Activated CD4-positive, alpha-beta T cell treated with anti-CD3 and anti-CD28 coated beads, Interleukin-2, amount 50 U/mL, for 1 hour (primary cell): ENCODE measurements at regions not wholly inside any gene's neighbourhood (a gene's known extent, or its start where the extent isn't known, plus 50 kb on each side); places are given as distances from the start of the nearest gene placed in this dataset.
"Not testable (repeated sequence)": the region's sequence is repeated elsewhere in the genome, so short reads cannot be mapped to it uniquely, and the experiment has no call there.

ENCODE experiments used
- DNase-seq: peaks from one replicate; pipeline ENCODE4 v3.0.0-alpha.2; 2020

DNA sequence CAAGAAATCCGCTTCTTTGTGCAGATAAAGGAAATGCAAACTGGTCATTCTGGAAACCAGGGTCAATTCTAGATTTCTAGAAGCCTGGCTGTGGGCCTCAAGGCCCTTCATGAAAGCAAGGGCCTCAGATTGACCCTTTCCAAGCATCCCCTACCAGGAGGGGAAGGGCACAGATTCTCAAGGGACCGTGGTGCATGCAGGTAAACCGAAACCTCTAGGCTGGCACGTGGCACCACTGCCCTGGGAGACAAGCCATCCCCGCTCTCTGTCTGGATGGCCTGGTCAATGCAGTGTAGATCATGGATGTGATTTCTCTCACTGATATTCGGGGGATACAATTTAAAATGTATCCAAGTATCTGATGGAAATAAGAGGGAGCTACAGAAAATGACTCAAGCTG is 69.4 kb downstream of the TOMM20 start:
- DNase-seq: no peak

- DNase-seq: no peak
Observed at GRCh38 chr1:235058695-235059094, 69.9 kb downstream of the TOMM20 start.

DNA sequence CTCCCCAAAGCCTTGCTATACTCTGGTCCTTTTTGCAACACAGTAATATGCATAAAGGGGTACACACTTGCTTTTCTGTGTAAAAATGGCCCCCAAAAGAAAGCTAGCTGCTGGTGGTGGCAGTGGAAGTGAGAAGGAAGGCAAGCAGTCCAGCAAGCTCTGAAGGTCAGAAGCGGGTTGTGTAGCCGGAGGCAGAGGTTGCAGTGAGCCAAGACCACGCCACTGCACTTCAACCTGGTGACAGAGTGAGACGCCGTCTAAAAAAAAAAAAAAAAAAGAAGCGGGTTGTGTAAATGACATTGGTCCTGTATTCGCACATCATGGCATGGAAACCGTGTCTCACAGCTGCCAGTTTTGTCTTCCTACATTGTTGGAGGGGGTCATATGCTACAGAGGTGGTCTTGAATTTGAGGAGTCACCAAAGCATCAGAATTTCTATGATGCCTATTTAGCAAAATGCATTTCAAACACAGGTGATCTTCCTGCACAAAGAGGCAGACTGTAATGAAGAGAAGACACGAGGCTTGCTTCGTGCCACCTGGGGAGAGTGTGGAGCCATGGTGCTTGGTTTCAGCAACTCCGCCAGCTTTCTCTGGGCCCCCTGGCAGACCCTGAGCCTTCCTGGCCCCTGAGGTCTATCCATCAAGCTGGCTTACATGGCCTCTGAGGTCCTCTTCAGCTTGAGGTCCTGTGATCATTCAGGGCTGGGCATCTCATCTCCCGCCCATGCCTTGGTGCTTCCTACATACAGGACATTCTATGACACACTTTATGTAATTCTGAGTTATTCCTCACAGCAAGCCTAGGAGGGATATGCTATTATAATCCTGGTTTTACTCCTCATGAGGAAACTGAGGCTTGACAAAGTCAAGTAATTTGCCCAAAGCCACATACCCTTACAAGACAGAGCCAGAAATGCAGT is 71.0 kb downstream of the TOMM20 start:
- DNase-seq: no peak

DNA sequence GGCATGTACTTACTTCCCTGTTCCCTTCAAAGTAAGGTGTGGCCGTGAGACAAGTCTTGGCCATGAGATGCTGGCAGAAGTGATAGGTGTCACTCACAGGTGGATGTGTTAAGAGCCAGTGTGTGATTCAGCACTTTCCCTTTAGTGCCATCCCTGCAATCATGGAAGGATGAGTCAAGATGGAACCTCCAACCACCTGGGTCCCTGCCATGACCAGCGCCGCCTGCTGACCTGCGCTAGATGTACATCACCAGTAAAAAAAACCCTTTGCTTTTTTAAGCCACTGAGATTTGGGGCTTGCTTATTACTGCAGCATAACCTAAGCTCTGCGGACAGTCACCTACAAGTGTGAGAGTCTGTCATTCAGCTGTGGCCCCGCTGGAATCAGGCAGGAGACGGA is 71.7 kb downstream of the TOMM20 start:
- no peak for DNase-seq

- DNase-seq: no peak
Observed at GRCh38 chr1:235054936-235055335, 73.7 kb downstream of the TOMM20 start.

DNA sequence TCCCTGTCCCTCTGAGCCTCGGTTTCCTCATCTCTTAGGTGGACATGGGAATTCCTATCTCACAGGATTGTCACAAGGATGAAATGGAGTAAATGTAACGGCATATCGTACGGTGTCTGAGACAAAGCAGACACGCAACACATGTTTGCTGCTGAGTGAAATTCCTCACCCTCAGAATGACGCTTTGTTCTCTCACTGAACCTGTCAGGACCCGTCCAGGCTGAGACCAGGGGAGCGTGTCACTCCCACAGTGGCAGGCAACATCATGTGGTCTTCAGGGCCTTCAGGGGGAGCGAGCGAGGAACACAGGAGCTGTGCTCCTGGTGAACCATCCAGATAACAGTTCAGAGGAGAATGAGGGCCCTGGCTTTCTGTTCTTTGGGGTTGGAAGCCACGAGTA is 74.2 kb downstream of the TOMM20 start:
- DNase-seq: no peak

GRCh38 chr1:235052067-235053008 is 76.3 kb downstream of the TOMM20 start:
- no peak for DNase-seq

- no peak for DNase-seq
Observed at GRCh38 chr1:235051521-235051920, 77.1 kb downstream of the TOMM20 start.

GRCh38 chr1:235050911-235051360 is 77.7 kb downstream of the TOMM20 start:
- no peak for DNase-seq

- DNase-seq: not testable (repeated sequence)
Observed at GRCh38 chr1:235049716-235050378, 78.8 kb downstream of the TOMM20 start.

DNA sequence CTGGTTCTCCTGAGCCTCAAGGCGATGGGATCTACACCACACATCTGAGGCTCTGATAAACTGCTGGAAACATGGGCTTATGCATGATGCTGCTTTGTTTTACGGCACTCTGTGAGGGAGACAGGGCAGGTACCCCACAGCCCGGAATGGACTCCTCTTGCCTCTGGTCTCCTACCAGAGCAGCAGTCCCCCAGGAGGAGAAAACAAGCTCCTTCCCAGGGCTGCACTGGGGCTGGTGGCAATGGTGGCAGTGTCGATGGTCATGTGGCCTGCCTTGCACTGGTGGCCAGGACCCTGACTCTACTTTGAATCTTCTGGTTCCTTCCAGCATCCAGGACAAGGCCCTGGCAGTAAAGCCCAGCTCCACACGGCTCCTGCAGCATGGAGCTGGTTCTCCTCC is 79.4 kb downstream of the TOMM20 start:
- no peak for DNase-seq

DNA sequence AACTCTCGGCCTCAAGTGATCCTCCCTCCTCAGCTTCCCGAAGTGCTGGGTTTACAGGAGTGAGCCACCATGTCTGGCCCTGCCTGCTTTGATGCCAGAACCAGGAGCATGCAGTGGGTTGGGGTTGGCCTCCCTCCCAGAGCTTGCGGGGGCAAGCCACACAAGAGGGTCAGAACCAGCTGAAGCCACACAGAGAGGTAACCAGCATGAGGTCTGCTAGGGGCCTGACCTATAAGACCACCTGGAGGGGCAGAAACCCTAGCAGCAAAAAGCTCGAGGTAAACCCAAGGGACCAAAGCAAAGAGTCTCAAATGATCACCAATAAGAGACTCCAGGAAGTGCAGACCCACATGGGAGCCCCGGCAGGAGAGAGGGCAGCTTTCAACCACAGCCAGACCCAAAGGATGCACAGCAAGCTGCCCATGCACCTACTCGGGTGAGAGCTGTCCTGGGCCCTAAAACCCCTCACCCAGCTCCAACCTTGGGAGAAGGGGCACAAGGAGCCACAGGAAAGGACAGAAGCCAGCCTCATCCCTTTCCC is 81.2 kb downstream of the TOMM20 start:
- DNase-seq: no peak

DNA sequence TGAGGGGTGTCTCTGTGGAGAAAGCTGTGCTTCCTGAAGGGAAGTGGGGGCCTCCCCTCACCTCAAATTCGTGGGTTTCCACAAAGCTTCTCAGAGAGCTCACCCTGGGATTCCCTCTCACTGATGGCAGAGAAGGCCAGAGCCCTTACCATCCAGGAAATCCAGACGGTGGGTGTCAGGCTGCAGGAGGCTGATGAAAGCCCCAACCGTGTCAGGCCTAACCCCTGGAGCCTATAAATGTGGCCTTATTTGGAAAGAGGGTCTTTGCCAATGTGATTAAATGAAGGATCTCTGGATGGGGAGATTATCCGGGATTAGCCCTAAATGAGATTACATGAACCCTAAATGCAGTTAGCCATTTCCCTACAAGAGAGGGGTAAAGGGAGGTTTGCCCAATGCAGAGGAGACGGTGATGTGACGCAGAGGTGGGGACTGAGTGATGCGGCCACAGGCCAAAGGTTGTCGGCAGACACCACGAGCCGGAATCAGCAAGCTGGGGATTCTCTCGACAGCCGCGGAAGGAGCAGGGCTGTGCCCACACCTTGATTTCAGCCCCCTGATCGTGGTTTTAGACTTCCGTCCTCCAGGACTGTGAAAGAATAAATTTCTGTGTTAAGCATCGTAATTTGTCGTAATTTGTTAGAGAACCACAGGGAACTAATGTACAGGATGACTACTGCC is 82.6 kb downstream of the TOMM20 start:
- no peak for DNase-seq

DNA sequence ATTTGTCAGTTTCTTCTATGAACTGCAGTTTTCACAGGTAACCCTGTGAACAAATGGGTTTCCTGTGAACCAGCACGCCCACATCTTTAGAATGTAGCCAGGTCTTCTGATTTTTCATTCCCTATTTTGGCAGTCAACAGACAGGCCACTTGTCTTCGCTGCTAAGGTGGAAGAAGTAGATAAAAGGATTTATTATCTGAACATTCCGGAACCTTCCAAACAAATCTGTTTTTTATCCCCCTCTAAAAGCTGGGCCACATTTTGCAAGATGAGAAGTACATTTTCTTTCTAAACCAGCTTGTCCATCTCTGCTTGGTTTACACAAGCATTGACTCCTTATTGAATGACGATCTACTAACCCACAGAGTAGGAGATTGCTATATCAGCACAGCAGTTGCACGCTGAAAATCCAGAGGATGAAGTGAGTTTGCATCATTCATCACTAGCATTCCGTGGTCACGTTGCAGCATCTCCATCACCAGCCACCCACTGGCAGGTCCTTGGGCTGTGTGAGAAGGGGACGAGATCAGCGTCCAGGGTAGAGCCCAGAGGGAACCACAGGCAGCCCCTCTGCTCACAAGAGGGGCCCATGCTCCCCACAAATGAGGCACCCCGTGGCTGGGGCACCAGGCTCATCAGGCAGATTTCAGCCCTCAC is 83.5 kb downstream of the TOMM20 start:
- DNase-seq: no peak

GRCh38 chr1:235043234-235043633 is 85.4 kb downstream of the TOMM20 start:
- DNase-seq: no peak

DNA sequence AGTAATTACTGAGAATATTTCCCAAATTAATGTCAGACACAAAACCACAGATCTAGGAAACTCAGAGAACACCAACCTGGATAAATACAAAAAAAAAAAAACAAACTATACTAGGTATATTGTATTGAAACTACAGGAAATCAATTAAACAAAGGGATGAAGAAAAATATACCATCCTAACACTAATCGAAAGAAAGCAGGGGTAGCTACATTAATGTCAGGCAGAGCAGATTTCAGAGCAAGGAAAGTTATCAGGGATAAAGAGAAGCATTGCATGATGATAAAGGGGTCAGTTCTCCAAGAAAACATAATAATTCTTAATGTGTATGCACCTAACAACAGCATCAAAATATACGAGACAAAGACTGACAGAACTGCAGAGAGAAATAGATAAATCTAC is 89.9 kb downstream of the TOMM20 start:
- DNase-seq: no peak

DNA sequence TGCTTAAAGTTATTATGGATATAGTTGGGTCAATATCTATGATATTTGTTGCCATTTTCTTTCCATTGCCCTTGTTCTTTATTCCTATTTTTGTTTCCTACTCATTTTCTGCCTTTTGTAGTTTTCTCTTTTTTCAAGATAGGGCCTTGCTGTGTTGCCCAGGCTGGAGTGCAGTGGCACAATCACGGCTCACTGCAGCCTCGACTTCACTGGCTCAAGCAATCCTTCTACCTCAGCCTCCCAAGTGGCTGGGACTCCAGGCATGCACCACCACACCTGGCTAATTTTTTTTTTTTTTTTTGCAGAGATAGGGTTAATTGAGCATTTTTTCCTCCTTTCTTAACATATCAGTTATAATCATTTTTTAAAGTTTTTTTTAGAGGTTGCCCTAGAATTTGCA is 92.7 kb downstream of the TOMM20 start:
- DNase-seq: no peak

GRCh38 chr1:235030919-235031596 is 97.6 kb downstream of the TOMM20 start:
- DNase-seq: no peak

GRCh38 chr1:235027862-235028250 is 100.8 kb downstream of the TOMM20 start:
- no peak for DNase-seq

GRCh38 chr1:235027076-235027861 is 101.4 kb downstream of the TOMM20 start:
- DNase-seq: no peak
